ENCODE measurements at regions not wholly inside any gene's neighbourhood (a gene's known extent, or its start where the extent isn't known, plus 50 kb on each side); places are given as distances from the start of the nearest gene placed in this dataset.

GRCh38 chrX:5646818-5647217 lies 581.8 kb downstream of the NLGN4X start:
- no peak overlapping the region for H3K27ac Mint-ChIP-seq (ENCODE audit: unreplicated experiment)
- TF ChIP-seq CTCF (conservative IDR thresholded peaks at IDR 0.05), result no peak
- DNase-seq (ENCODE audit: low read depth, low spot score), result no peak
- H3K4me1 Mint-ChIP-seq, result no peaks in the 10 kb centered on the region
- H3K9me3 Mint-ChIP-seq, result peaks cover 6% of the 10 kb centered on the region
- H3K4me3 Mint-ChIP-seq, result no peak overlapping the region
- no peaks in the 10 kb centered on the region for H3K36me3 Mint-ChIP-seq (ENCODE audit: low read depth)
- H3K27me3 Mint-ChIP-seq (ENCODE audit: low read depth), result peaks cover 26% of the 10 kb centered on the region

- Mint-ChIP-seq H3K36me3 (ENCODE audit: low read depth) (no peaks in the 10 kb centered on the region), H3K27ac (ENCODE audit: unreplicated experiment) (no peak overlapping the region), H3K27me3 (ENCODE audit: low read depth) (peaks cover 23% of the 10 kb centered on the region), H3K9me3 (peaks cover 6% of the 10 kb centered on the region), H3K4me3 (no peak overlapping the region), H3K4me1 (no peaks in the 10 kb centered on the region)
- no peak for TF ChIP-seq CTCF (conservative IDR thresholded peaks at IDR 0.05)
- DNase-seq (ENCODE audit: low read depth, low spot score), result no peak
Measured at GRCh38 chrX:5644776-5645175, 583.9 kb downstream of the NLGN4X start.

GRCh38 chrX:5640071-5640470 lies 588.6 kb downstream of the NLGN4X start:
- DNase-seq (ENCODE audit: low read depth, low spot score), result no peak
- Mint-ChIP-seq H3K36me3 (ENCODE audit: low read depth) (no peaks in the 10 kb centered on the region), H3K4me1 (no peaks in the 10 kb centered on the region), H3K27ac (ENCODE audit: unreplicated experiment) (no peak overlapping the region), H3K4me3 (no peak overlapping the region), H3K9me3 (no peaks in the 10 kb centered on the region), H3K27me3 (ENCODE audit: low read depth) (no peaks in the 10 kb centered on the region)
- TF ChIP-seq CTCF (conservative IDR thresholded peaks at IDR 0.05), result no peak

- H3K4me1 Mint-ChIP-seq, result no peaks in the 10 kb centered on the region
- H3K9me3 Mint-ChIP-seq, result no peaks in the 10 kb centered on the region
- H3K27ac Mint-ChIP-seq (ENCODE audit: unreplicated experiment), result no peak overlapping the region
- no peaks in the 10 kb centered on the region for H3K36me3 Mint-ChIP-seq (ENCODE audit: low read depth)
- H3K4me3 Mint-ChIP-seq, result no peak overlapping the region
- no peak for DNase-seq (ENCODE audit: low read depth, low spot score)
- no peaks in the 10 kb centered on the region for H3K27me3 Mint-ChIP-seq (ENCODE audit: low read depth)
- TF ChIP-seq CTCF (conservative IDR thresholded peaks at IDR 0.05), result no peak
Measured at GRCh38 chrX:5638572-5638971, 590.1 kb downstream of the NLGN4X start.

- Mint-ChIP-seq H3K4me1 (no peaks in the 10 kb centered on the region), H3K4me3 (no peak overlapping the region), H3K27ac (ENCODE audit: unreplicated experiment) (no peak overlapping the region), H3K9me3 (no peaks in the 10 kb centered on the region), H3K27me3 (ENCODE audit: low read depth) (no peaks in the 10 kb centered on the region), H3K36me3 (ENCODE audit: low read depth) (no peaks in the 10 kb centered on the region)
- DNase-seq (ENCODE audit: low read depth, low spot score), result no peak
- TF ChIP-seq CTCF (conservative IDR thresholded peaks at IDR 0.05), result no peak
Measured at GRCh38 chrX:5632887-5633286, 595.8 kb downstream of the NLGN4X start.

- no peak overlapping the region for H3K27ac Mint-ChIP-seq (ENCODE audit: unreplicated experiment)
- H3K27me3 Mint-ChIP-seq (ENCODE audit: low read depth), result no peaks in the 10 kb centered on the region
- no peak overlapping the region for H3K4me3 Mint-ChIP-seq
- H3K4me1 Mint-ChIP-seq, result no peaks in the 10 kb centered on the region
- no peaks in the 10 kb centered on the region for H3K9me3 Mint-ChIP-seq
- no peak for TF ChIP-seq CTCF (conservative IDR thresholded peaks at IDR 0.05)
- no peak for DNase-seq (ENCODE audit: low read depth, low spot score)
- H3K36me3 Mint-ChIP-seq (ENCODE audit: low read depth), result no peaks in the 10 kb centered on the region
Measured at GRCh38 chrX:5632061-5632614, 596.5 kb downstream of the NLGN4X start.

All from neural crest cell (in vitro differentiated cells).